ENCODE measurements at regions not wholly inside any gene's neighbourhood (a gene's known extent, or its start where the extent isn't known, plus 50 kb on each side); places are given as distances from the start of the nearest gene placed in this dataset.

GRCh38 chr10:6962576-6962975, 382.5 kb upstream of the PRKCQ start:
- H3K4me1 ChIP-seq (ENCODE audit: insufficient read depth, low read length): no peaks in the 10 kb centered on the region
- H3K4me3 ChIP-seq (replicated peaks in 1 of 3; ENCODE audit: insufficient read depth in 1 of 3, low read depth in 2 of 3, low read length in 3 of 3): no peak overlapping the region
- H4K20me1 ChIP-seq (ENCODE audit: insufficient read depth, low read length): no peaks in the 10 kb centered on the region
- DNase-seq (ENCODE audit: low spot score) (no peak), FAIRE-seq (no peak), ATAC-seq (no peak)
- no peaks in the 10 kb centered on the region for H3K36me3 ChIP-seq (replicated peaks in 1 of 2; ENCODE audit: control insufficient read depth in 1 of 2, insufficient read depth in 2 of 2, low read length in 2 of 2)
- TF ChIP-seq ZNF124 (CRISPR knock-in tag; IDR thresholded peaks at IDR 0.05): no peak
- no peak for TF ChIP-seq ZNF605 (CRISPR knock-in tag; IDR thresholded peaks at IDR 0.05)
- TF ChIP-seq ZNF790 (CRISPR knock-in tag; IDR thresholded peaks at IDR 0.05; ENCODE audit: borderline replicate concordance): no peak
- no peak for TF ChIP-seq KAT7 (CRISPR knock-in tag; IDR thresholded peaks at IDR 0.05; ENCODE audit: borderline replicate concordance)
- TF ChIP-seq ATF1 (CRISPR knock-in tag; IDR thresholded peaks at IDR 0.05): no peak
- TF ChIP-seq, protein P1, sequence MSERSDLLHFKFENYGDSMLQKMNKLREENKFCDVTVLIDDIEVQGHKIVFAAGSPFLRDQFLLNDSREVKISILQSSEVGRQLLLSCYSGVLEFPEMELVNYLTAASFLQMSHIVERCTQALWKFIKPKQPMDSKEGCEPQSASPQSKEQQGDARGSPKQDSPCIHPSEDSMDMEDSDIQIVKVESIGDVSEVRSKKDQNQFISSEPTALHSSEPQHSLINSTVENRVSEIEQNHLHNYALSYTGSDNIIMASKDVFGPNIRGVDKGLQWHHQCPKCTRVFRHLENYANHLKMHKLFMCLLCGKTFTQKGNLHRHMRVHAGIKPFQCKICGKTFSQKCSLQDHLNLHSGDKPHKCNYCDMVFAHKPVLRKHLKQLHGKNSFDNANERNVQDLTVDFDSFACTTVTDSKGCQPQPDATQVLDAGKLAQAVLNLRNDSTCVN (CRISPR knock-in tag; IDR thresholded peaks at IDR 0.05; ENCODE audit: borderline replicate concordance): no peak
- no TSS peak for BruUV-seq (replicated peaks)
- WGBS (ENCODE audit: low lambda C conversion rate): 30% methylated on average over 6 of the region's 6 CpGs
- H3K27me3 ChIP-seq (ENCODE audit: control insufficient read depth in 1 of 2, insufficient read depth in 2 of 2, low read length in 2 of 2): no peaks in the 10 kb centered on the region
- no peak overlapping the region for H3K4me2 ChIP-seq (ENCODE audit: low read depth, low read length)
- CTCF ChIA-PET (ENCODE audit: low intra/inter-chr PET ratio, low total read pairs): no interaction called here
- intact Hi-C loops (cut with micrococcal nuclease; ENCODE audit: unreplicated experiment) (no loop called here), in situ Hi-C loops (cut with HindIII; ENCODE audit: extremely low pct_ligation_motif_present, low pct_unique_long_range_greater_than_20kb) (no loop called here)
- no peaks in the 10 kb centered on the region for H3K9me3 ChIP-seq (ENCODE audit: low read length)
- H3K79me2 ChIP-seq (ENCODE audit: insufficient read depth, low read length): no peaks in the 10 kb centered on the region
- H2AFZ ChIP-seq (ENCODE audit: low read length): no peak overlapping the region
- no peak overlapping the region for H3K9ac ChIP-seq (ENCODE audit: insufficient read depth, low read depth, low read length)
- POLR2A ChIA-PET: no interaction called here
- H3K27ac ChIP-seq (ENCODE audit: extremely low read length, insufficient read depth, low read length): no peak overlapping the region

GRCh38 chr10:6958711-6959110, 378.6 kb upstream of the PRKCQ start:
- Histone ChIP-seq H3K27me3 (ENCODE audit: control insufficient read depth in 1 of 2, insufficient read depth in 2 of 2, low read length in 2 of 2) (no peaks in the 10 kb centered on the region), H3K79me2 (ENCODE audit: insufficient read depth, low read length) (no peaks in the 10 kb centered on the region), H3K4me2 (ENCODE audit: low read depth, low read length) (no peak overlapping the region), H3K4me3 (replicated peaks in 1 of 3; ENCODE audit: insufficient read depth in 1 of 3, low read depth in 2 of 3, low read length in 3 of 3) (no peak overlapping the region), H3K27ac (ENCODE audit: extremely low read length, insufficient read depth, low read length) (no peak overlapping the region), H3K4me1 (ENCODE audit: insufficient read depth, low read length) (no peaks in the 10 kb centered on the region), H3K36me3 (replicated peaks in 1 of 2; ENCODE audit: control insufficient read depth in 1 of 2, insufficient read depth in 2 of 2, low read length in 2 of 2) (no peaks in the 10 kb centered on the region), H4K20me1 (ENCODE audit: insufficient read depth, low read length) (no peaks in the 10 kb centered on the region), H2AFZ (ENCODE audit: low read length) (no peak overlapping the region), H3K9me3 (ENCODE audit: low read length) (no peaks in the 10 kb centered on the region), H3K9ac (ENCODE audit: insufficient read depth, low read depth, low read length) (no peak overlapping the region)
- no peak for TF ChIP-seq ZSCAN31 (CRISPR knock-in tag; IDR thresholded peaks at IDR 0.05; ENCODE audit: low read depth)
- TF ChIP-seq ZNF644 (CRISPR knock-in tag; IDR thresholded peaks at IDR 0.05; ENCODE audit: low read depth): no peak
- TF ChIP-seq, protein P2, sequence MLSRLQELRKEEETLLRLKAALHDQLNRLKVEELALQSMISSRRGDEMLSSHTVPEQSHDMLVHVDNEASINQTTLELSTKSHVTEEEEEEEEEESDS (CRISPR knock-in tag; IDR thresholded peaks at IDR 0.05; ENCODE audit: borderline replicate concordance): no peak
- no peak for TF ChIP-seq FOXO1 (CRISPR knock-in tag; IDR thresholded peaks at IDR 0.05)
- no peak for TF ChIP-seq HNRNPL (IDR thresholded peaks at IDR 0.05; ENCODE audit: low read depth, low read length)
- TF ChIP-seq, protein P3, sequence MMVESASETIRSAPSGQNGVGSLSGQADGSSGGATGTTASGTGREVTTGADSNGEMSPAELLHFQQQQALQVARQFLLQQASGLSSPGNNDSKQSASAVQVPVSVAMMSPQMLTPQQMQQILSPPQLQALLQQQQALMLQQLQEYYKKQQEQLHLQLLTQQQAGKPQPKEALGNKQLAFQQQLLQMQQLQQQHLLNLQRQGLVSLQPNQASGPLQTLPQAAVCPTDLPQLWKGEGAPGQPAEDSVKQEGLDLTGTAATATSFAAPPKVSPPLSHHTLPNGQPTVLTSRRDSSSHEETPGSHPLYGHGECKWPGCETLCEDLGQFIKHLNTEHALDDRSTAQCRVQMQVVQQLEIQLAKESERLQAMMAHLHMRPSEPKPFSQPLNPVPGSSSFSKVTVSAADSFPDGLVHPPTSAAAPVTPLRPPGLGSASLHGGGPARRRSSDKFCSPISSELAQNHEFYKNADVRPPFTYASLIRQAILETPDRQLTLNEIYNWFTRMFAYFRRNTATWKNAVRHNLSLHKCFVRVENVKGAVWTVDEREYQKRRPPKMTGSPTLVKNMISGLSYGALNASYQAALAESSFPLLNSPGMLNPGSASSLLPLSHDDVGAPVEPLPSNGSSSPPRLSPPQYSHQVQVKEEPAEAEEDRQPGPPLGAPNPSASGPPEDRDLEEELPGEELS (CRISPR knock-in tag; IDR thresholded peaks at IDR 0.05): no peak
- no peak for TF ChIP-seq ZNF362 (CRISPR knock-in tag; IDR thresholded peaks at IDR 0.05; ENCODE audit: borderline replicate concordance)
- WGBS (ENCODE audit: low lambda C conversion rate): 3% methylated on average over 1 of the region's 1 CpG
- no TSS peak for BruUV-seq (replicated peaks)
- DNase-seq (ENCODE audit: low spot score): no peak
- no peak for ATAC-seq
- intact Hi-C loops (cut with micrococcal nuclease; ENCODE audit: unreplicated experiment): no loop called here
- no peak for FAIRE-seq
- CTCF ChIA-PET (ENCODE audit: low intra/inter-chr PET ratio, low total read pairs): no interaction called here
- POLR2A ChIA-PET: no interaction called here
- in situ Hi-C loops (cut with HindIII; ENCODE audit: extremely low pct_ligation_motif_present, low pct_unique_long_range_greater_than_20kb): no loop called here
